ENCODE measurements at regions not wholly inside any gene's neighbourhood (a gene's known extent, or its start where the extent isn't known, plus 50 kb on each side); places are given as distances from the start of the nearest gene placed in this dataset.
A peak's percentile ranks its signal among the peaks of the same experiment; 100 is the strongest.

DNA sequence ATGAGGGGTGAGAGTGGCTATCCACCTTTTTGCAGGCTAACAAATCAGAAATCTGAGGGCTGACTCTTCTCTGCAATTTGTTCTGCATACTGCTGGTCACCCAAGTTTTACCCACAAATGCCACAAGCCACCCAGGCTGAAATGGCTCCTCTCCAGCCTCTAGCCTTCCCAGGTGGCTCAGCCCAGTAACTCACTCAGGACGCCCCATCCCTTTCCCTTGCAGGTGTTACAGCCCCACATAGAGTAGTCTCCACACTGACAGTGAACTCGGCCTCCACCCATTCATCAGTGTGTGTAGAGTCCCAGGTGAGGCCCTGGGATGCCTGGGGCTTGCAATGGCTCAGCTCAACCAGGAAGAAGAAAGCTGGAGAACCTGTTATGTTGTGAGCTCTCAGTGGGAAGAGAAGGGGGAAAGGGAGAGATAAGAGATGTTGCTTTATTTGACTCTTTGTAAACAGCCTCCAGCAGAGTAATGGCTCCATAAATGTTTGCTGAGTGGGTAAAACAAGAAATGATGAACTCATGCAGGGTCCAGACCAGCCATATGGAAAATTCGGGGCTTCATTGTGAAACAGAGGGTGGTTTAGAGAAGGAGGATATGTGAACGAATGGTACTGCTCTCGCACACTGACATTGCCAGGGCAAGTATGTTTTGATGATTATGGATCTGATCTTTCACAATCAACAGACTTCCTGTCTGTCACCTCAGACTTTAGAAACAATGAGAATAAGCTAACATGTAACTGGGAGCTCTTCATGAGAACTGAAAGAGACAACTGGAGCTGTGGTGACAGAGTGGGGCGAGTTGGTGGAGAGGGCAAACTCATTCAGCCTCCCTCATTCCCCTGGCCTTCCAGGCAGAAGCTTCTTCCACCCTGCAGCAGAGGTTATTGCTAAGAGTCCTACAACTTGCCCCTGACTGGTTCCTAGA, 74.2 kb upstream of the RFC3 start (continued):
- TF ChIP-seq TARDBP (IDR thresholded peaks at IDR 0.05; ENCODE audit: borderline replicate concordance) (no peak), RELA (IDR thresholded peaks at IDR 0.05; ENCODE audit: borderline replicate concordance, partially characterized antibody) (no peak), NR2C2 (IDR thresholded peaks at IDR 0.05; ENCODE audit: borderline replicate concordance, control insufficient read depth, insufficient read length, low read depth) (no peak), NFIC (IDR thresholded peaks at IDR 0.05; ENCODE audit: low read depth, low read length) (peak; percentile 62; the same call in 1 of the 2 replicates), SIN3A (IDR thresholded peaks at IDR 0.05; ENCODE audit: low read depth, low read length) (no peak), YY1 (IDR thresholded peaks at IDR 0.05; ENCODE audit: low read depth, low read length) (0 out of 2 replicates have a peak, but pooled peaks have one; percentile 9), ZNF274 (IDR thresholded peaks at IDR 0.05; ENCODE audit: insufficient read depth, insufficient read length) (no peak), EED (IDR thresholded peaks at IDR 0.05; ENCODE audit: low read depth) (peak; percentile 64), IRF4 (IDR thresholded peaks at IDR 0.05; ENCODE audit: low read depth, low read length) (peak; percentile 38; the same call in 1 of the 2 replicates), SUZ12 (IDR thresholded peaks at IDR 0.05; ENCODE audit: unreplicated experiment) (no peak), IKZF1 (conservative IDR thresholded peaks at IDR 0.05) (0 out of 2 replicates have a peak, but pooled peaks have one; percentile 28), NFYA (IDR thresholded peaks at IDR 0.05; ENCODE audit: borderline replicate concordance, low read depth, low read length) (no peak), SPI1 (IDR thresholded peaks at IDR 0.05; ENCODE audit: borderline replicate concordance, insufficient read depth, low read depth, low read length) (peak; percentile 46; the same call in 1 of the 2 replicates), CREB1 (IDR thresholded peaks at IDR 0.05; ENCODE audit: low read depth) (no peak), KLF5 (IDR thresholded peaks at IDR 0.05; ENCODE audit: partially characterized antibody) (no peak), CBX5 (IDR thresholded peaks at IDR 0.05; ENCODE audit: low read depth) (peak; percentile 65; the same call in 1 of the 2 replicates)
- TF ChIP-seq, protein P1, sequence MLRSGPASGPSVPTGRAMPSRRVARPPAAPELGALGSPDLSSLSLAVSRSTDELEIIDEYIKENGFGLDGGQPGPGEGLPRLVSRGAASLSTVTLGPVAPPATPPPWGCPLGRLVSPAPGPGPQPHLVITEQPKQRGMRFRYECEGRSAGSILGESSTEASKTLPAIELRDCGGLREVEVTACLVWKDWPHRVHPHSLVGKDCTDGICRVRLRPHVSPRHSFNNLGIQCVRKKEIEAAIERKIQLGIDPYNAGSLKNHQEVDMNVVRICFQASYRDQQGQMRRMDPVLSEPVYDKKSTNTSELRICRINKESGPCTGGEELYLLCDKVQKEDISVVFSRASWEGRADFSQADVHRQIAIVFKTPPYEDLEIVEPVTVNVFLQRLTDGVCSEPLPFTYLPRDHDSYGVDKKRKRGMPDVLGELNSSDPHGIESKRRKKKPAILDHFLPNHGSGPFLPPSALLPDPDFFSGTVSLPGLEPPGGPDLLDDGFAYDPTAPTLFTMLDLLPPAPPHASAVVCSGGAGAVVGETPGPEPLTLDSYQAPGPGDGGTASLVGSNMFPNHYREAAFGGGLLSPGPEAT (IDR thresholded peaks at IDR 0.05; ENCODE audit: low read depth) = no peak
- TF ChIP-seq, protein P2, sequence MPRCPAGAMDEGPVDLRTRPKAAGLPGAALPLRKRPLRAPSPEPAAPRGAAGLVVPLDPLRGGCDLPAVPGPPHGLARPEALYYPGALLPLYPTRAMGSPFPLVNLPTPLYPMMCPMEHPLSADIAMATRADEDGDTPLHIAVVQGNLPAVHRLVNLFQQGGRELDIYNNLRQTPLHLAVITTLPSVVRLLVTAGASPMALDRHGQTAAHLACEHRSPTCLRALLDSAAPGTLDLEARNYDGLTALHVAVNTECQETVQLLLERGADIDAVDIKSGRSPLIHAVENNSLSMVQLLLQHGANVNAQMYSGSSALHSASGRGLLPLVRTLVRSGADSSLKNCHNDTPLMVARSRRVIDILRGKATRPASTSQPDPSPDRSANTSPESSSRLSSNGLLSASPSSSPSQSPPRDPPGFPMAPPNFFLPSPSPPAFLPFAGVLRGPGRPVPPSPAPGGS (IDR thresholded peaks at IDR 0.05; ENCODE audit: borderline replicate concordance, insufficient read depth, low read depth, low read length, poor library complexity, severe bottlenecking) = peak; percentile 38
- TF ChIP-seq, protein P3, sequence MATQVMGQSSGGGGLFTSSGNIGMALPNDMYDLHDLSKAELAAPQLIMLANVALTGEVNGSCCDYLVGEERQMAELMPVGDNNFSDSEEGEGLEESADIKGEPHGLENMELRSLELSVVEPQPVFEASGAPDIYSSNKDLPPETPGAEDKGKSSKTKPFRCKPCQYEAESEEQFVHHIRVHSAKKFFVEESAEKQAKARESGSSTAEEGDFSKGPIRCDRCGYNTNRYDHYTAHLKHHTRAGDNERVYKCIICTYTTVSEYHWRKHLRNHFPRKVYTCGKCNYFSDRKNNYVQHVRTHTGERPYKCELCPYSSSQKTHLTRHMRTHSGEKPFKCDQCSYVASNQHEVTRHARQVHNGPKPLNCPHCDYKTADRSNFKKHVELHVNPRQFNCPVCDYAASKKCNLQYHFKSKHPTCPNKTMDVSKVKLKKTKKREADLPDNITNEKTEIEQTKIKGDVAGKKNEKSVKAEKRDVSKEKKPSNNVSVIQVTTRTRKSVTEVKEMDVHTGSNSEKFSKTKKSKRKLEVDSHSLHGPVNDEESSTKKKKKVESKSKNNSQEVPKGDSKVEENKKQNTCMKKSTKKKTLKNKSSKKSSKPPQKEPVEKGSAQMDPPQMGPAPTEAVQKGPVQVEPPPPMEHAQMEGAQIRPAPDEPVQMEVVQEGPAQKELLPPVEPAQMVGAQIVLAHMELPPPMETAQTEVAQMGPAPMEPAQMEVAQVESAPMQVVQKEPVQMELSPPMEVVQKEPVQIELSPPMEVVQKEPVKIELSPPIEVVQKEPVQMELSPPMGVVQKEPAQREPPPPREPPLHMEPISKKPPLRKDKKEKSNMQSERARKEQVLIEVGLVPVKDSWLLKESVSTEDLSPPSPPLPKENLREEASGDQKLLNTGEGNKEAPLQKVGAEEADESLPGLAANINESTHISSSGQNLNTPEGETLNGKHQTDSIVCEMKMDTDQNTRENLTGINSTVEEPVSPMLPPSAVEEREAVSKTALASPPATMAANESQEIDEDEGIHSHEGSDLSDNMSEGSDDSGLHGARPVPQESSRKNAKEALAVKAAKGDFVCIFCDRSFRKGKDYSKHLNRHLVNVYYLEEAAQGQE (IDR thresholded peaks at IDR 0.05; ENCODE audit: low read depth, low read length) = no peak
- TF ChIP-seq, protein P4, sequence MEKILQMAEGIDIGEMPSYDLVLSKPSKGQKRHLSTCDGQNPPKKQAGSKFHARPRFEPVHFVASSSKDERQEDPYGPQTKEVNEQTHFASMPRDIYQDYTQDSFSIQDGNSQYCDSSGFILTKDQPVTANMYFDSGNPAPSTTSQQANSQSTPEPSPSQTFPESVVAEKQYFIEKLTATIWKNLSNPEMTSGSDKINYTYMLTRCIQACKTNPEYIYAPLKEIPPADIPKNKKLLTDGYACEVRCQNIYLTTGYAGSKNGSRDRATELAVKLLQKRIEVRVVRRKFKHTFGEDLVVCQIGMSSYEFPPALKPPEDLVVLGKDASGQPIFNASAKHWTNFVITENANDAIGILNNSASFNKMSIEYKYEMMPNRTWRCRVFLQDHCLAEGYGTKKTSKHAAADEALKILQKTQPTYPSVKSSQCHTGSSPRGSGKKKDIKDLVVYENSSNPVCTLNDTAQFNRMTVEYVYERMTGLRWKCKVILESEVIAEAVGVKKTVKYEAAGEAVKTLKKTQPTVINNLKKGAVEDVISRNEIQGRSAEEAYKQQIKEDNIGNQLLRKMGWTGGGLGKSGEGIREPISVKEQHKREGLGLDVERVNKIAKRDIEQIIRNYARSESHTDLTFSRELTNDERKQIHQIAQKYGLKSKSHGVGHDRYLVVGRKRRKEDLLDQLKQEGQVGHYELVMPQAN (conservative IDR thresholded peaks at IDR 0.05) = no peak

Data from GM12878 (cell line).